Stomach smooth muscle (tissue), 2 donors: ENCODE measurements at regions not wholly inside any gene's neighbourhood (a gene's known extent, or its start where the extent isn't known, plus 50 kb on each side); places are given as distances from the start of the nearest gene placed in this dataset.
"Not testable (repeated sequence)": the region's sequence is repeated elsewhere in the genome, so short reads cannot be mapped to it uniquely, and the experiment has no call there.

Experiments
- H3K27ac ChIP-seq: one replicate; pipeline ENCODE4 v1.7.0; 2013; ENCODE audit warnings: mild to moderate bottlenecking, low read length, inconsistent platforms
- H3K27me3 ChIP-seq, 2 donors: one replicate each; pipeline ENCODE4 v1.7.0; 2013; ENCODE audit warnings: low read length in 2 of 2; ENCODE audit not compliant: insufficient read depth in 2 of 2, control insufficient read depth in 1 of 2
- H3K36me3 ChIP-seq, 2 donors: one replicate each; pipeline ENCODE4 v1.7.0; 2013; ENCODE audit warnings: low read length in 2 of 2; ENCODE audit not compliant: control insufficient read depth in 2 of 2, insufficient read depth in 2 of 2
- H3K4me1 ChIP-seq: one replicate; pipeline ENCODE4 v1.7.0; 2013; ENCODE audit warnings: low read length; ENCODE audit not compliant: control insufficient read depth, insufficient read depth
- H3K4me3 ChIP-seq, 2 donors: one replicate each; pipeline ENCODE4 v1.7.0; 2013; ENCODE audit warnings: low read length in 2 of 2
- H3K9ac ChIP-seq, 2 donors: one replicate each; pipeline ENCODE4 v1.7.0; 2013; ENCODE audit warnings: low read length in 2 of 2, mild to moderate bottlenecking in 1 of 2
- H3K9me3 ChIP-seq, 2 donors: one replicate each; pipeline ENCODE4 v1.7.0; 2013; ENCODE audit warnings: low read length in 2 of 2; ENCODE audit not compliant: control insufficient read depth in 2 of 2
- donor health status: healthy.
- donor health status: Pancreatic carcinoma.

- Histone ChIP-seq H3K4me3 (no peak overlapping the region), H3K27ac (no peak overlapping the region), H3K9me3 (peaks cover 0 to 2% of the 10 kb centered on the region in 2 donors), H3K9ac (no peak overlapping the region), H3K36me3 (no peaks in the 10 kb centered on the region), H3K4me1 (no peaks in the 10 kb centered on the region), H3K27me3 (no peaks in the 10 kb centered on the region)
Measured at GRCh38 chr17:71085238-71086033, 916.1 kb downstream of the KCNJ2 start.

GRCh38 chr17:71089431-71089830 lies 920.1 kb downstream of the KCNJ2 start:
- no peak overlapping the region for H3K27ac ChIP-seq
- H3K36me3 ChIP-seq: no peaks in the 10 kb centered on the region
- H3K27me3 ChIP-seq: no peaks in the 10 kb centered on the region
- H3K9me3 ChIP-seq: peaks cover 0 to 3% of the 10 kb centered on the region in 2 donors
- H3K4me3 ChIP-seq: no peak overlapping the region
- H3K4me1 ChIP-seq: no peaks in the 10 kb centered on the region
- no peak overlapping the region for H3K9ac ChIP-seq

GRCh38 chr17:71098071-71098470 lies 928.7 kb downstream of the KCNJ2 start:
- no peaks in the 10 kb centered on the region for H3K4me1 ChIP-seq
- H3K36me3 ChIP-seq: no peaks in the 10 kb centered on the region
- H3K27ac ChIP-seq: no peak overlapping the region
- H3K9ac ChIP-seq: no peak overlapping the region
- no peaks in the 10 kb centered on the region for H3K27me3 ChIP-seq
- no peaks in the 10 kb centered on the region for H3K9me3 ChIP-seq
- no peak overlapping the region for H3K4me3 ChIP-seq

- Histone ChIP-seq H3K27ac (no peak overlapping the region), H3K9ac (no peak overlapping the region), H3K36me3 (no peaks in the 10 kb centered on the region), H3K27me3 (no peaks in the 10 kb centered on the region), H3K4me3 (no peak overlapping the region), H3K4me1 (no peaks in the 10 kb centered on the region), H3K9me3 (no peaks in the 10 kb centered on the region)
Measured at GRCh38 chr17:71099003-71099714, 929.8 kb downstream of the KCNJ2 start.

- no peaks in the 10 kb centered on the region for H3K4me1 ChIP-seq
- H3K4me3 ChIP-seq: no peak overlapping the region
- H3K36me3 ChIP-seq: no peaks in the 10 kb centered on the region
- no peak overlapping the region for H3K27ac ChIP-seq
- no peaks in the 10 kb centered on the region for H3K27me3 ChIP-seq
- no peak overlapping the region for H3K9ac ChIP-seq
- no peaks in the 10 kb centered on the region for H3K9me3 ChIP-seq
Measured at GRCh38 chr17:71102777-71103176, 933.4 kb downstream of the KCNJ2 start.

- H3K36me3 ChIP-seq: no peaks in the 10 kb centered on the region
- no peak overlapping the region for H3K27ac ChIP-seq
- no peaks in the 10 kb centered on the region for H3K9me3 ChIP-seq
- no peak overlapping the region for H3K9ac ChIP-seq
- H3K27me3 ChIP-seq: no peaks in the 10 kb centered on the region
- no peak overlapping the region for H3K4me3 ChIP-seq
- no peaks in the 10 kb centered on the region for H3K4me1 ChIP-seq
Measured at GRCh38 chr17:71104225-71104624, 934.9 kb downstream of the KCNJ2 start.

- H3K9me3 ChIP-seq, H3K4me3 ChIP-seq, H3K9ac ChIP-seq, H3K4me1 ChIP-seq, H3K27ac ChIP-seq, H3K36me3 ChIP-seq, H3K27me3 ChIP-seq: not testable (repeated sequence)
Measured at GRCh38 chr17:71106056-71106455, 936.7 kb downstream of the KCNJ2 start.

GRCh38 chr17:71107136-71107535 lies 937.8 kb downstream of the KCNJ2 start:
- H3K4me1 ChIP-seq: no peaks in the 10 kb centered on the region
- no peak overlapping the region for H3K27ac ChIP-seq
- H3K27me3 ChIP-seq: no peaks in the 10 kb centered on the region
- H3K4me3 ChIP-seq: no peak overlapping the region
- H3K9ac ChIP-seq: no peak overlapping the region
- no peaks in the 10 kb centered on the region for H3K9me3 ChIP-seq
- H3K36me3 ChIP-seq: no peaks in the 10 kb centered on the region

GRCh38 chr17:71109697-71110096 lies 940.4 kb downstream of the KCNJ2 start:
- Histone ChIP-seq H3K27ac (no peak overlapping the region), H3K27me3 (no peaks in the 10 kb centered on the region), H3K9me3 (no peaks in the 10 kb centered on the region), H3K36me3 (no peaks in the 10 kb centered on the region), H3K4me3 (no peak overlapping the region), H3K4me1 (no peaks in the 10 kb centered on the region), H3K9ac (no peak overlapping the region)

GRCh38 chr17:71110326-71110725 lies 941.0 kb downstream of the KCNJ2 start:
- H3K27me3 ChIP-seq: no peaks in the 10 kb centered on the region
- no peaks in the 10 kb centered on the region for H3K9me3 ChIP-seq
- no peak overlapping the region for H3K27ac ChIP-seq
- H3K36me3 ChIP-seq: no peaks in the 10 kb centered on the region
- H3K9ac ChIP-seq: no peak overlapping the region
- H3K4me3 ChIP-seq: no peak overlapping the region
- H3K4me1 ChIP-seq: no peaks in the 10 kb centered on the region

GRCh38 chr17:71111460-71111859 lies 942.1 kb downstream of the KCNJ2 start:
- no peaks in the 10 kb centered on the region for H3K27me3 ChIP-seq
- H3K27ac ChIP-seq: no peak overlapping the region
- no peaks in the 10 kb centered on the region for H3K4me1 ChIP-seq
- no peak overlapping the region for H3K4me3 ChIP-seq
- H3K9ac ChIP-seq: no peak overlapping the region
- no peaks in the 10 kb centered on the region for H3K36me3 ChIP-seq
- no peaks in the 10 kb centered on the region for H3K9me3 ChIP-seq
